Transverse colon (tissue), 4 donors: ENCODE measurements at regions not wholly inside any gene's neighbourhood (a gene's known extent, or its start where the extent isn't known, plus 50 kb on each side); places are given as distances from the start of the nearest gene placed in this dataset.

Experiments used
- DNase-seq: peaks from one replicate; pipeline ENCODE4 v3.0.0-alpha.2; 2019
- H3K27ac ChIP-seq, 4 donors: fragments of 200-600 bp; sonication (generic); 2 replicates each; pipeline ENCODE4 v1.5.1; 2016 to 2018; ENCODE audit warnings: inconsistent platforms in 4 of 4
- H3K27me3 ChIP-seq: fragments of 200-600 bp; sonication (generic); 2 replicates; pipeline ENCODE4 v1.5.1; 2017; ENCODE audit warnings: inconsistent platforms
- H3K36me3 ChIP-seq, 4 donors: fragments of 200-600 bp; sonication (generic); 2 replicates each; pipeline ENCODE4 v1.5.1; 2017 to 2019; ENCODE audit warnings: inconsistent platforms in 4 of 4
- H3K4me1 ChIP-seq, 4 donors: fragments of 200-600 bp; sonication (generic); 2 replicates each; pipeline ENCODE4 v1.5.1; 2017 to 2020; ENCODE audit warnings: inconsistent platforms in 4 of 4
- H3K4me3 ChIP-seq, 4 donors: fragments of 200-600 bp; sonication (generic); 1 replicate in 1 of 4; 2 replicates in 3 of 4; pipeline versions ENCODE4 v1.5.1 to v1.6.1; 2017 to 2019; ENCODE audit warnings: inconsistent platforms in 4 of 4
- H3K9me3 ChIP-seq, 2 donors: fragments of 200-600 bp; sonication (generic); 2 replicates each; pipeline ENCODE4 v1.5.1; 2017 to 2019; ENCODE audit warnings: inconsistent platforms in 2 of 2
- CTCF ChIP-seq, 5 experiments: fragments of 200-600 bp in 3 of 5; fragments of 450-650 bp in 2 of 5; sonication (generic) in 3 of 5; IDR thresholded peaks; 1 replicate in 2 of 5; 2 replicates in 3 of 5; pipeline ENCODE4 v1.5.1; 2016 to 2017; ENCODE audit warnings: antibody characterized with exemption in 5 of 5, inconsistent platforms in 3 of 5, mild to moderate bottlenecking in 2 of 5, moderate library complexity in 1 of 5
- EP300 ChIP-seq: sonication (generic); formaldehyde crosslinking; IDR thresholded peaks from one replicate; pipeline ENCODE4 v1.6.1; 2017; ENCODE audit warnings: antibody characterized with exemption, low read depth
- POLR2A ChIP-seq: fragments of 450-650 bp; IDR thresholded peaks from one replicate; pipeline ENCODE4 v1.6.1; 2016; ENCODE audit warnings: antibody characterized with exemption, mild to moderate bottlenecking, moderate library complexity
- POLR2AphosphoS5 ChIP-seq, 3 donors: sonication (generic); formaldehyde crosslinking; IDR thresholded peaks; one replicate each; pipeline ENCODE4 v1.6.1; 2016; ENCODE audit warnings: antibody characterized with exemption in 3 of 3
- WGBS, 2 donors: methylation state at CpG; one replicate each; pipeline ENCODE4 v1.1.5; 2018; ENCODE audit warnings: low coverage in 1 of 2; 5-methylcytosine and 5-hydroxymethylcytosine counted together
- in situ Hi-C, 4 donors: fragments of 200-750 bp; cut with MboI; loops; one replicate each; pipeline versions ENCODE4 v1.15.0 to v1.15.1; 2017; ENCODE audit warnings: low sequenced_read_pairs in 3 of 4, low pct_ligation_motif_present in 1 of 4, low pct_unique_long_range_greater_than_20kb in 1 of 4
- intact Hi-C: fragments of 100-400 bp; cut with DNase I; formaldehyde crosslinking; loops from one replicate; pipeline ENCODE4 v1.15.1; 2023; ENCODE audit warnings: low total_unique reads

GRCh38 chr1:193988885-193989284 is 802.5 kb upstream of the B3GALT2 start:
- in situ Hi-C loops (no loop called here), intact Hi-C loops (no loop called here)
- 85 to 92% methylated on average over 2 of the region's 2 CpGs for WGBS, 2 donors
- DNase-seq = no peak
- Histone ChIP-seq H3K4me3 (no peak overlapping the region), H3K9me3 (peaks cover 22 to 25% of the 10 kb centered on the region in 2 donors), H3K27ac (no peak overlapping the region), H3K27me3 (no peaks in the 10 kb centered on the region), H3K4me1 (no peaks in the 10 kb centered on the region), H3K36me3 (no peaks in the 10 kb centered on the region)
- no peak for TF ChIP-seq EP300

DNA sequence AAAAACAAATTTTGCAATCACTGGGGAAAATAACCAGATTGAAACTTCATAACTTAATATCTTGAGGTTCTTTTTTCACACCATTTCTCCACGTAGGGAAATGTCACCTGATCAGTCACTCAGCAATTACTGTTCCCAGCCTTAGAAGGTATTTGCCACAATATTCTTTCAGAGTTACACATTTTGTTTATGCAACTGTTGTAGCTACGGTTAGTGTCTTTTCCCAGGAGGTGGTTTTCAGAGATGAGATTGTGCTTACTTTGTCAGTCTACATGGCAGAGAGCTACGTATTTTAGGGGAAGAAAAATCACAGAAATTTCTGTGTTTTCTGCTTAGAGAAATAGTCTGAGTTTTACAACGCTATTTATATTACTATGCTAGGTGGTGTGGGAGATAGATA is 792.8 kb upstream of the B3GALT2 start:
- no peak for DNase-seq
- WGBS, 2 donors = 76 to 81% methylated on average over 4 of the region's 4 CpGs
- TF ChIP-seq EP300 (no peak), CTCF (IDR thresholded peaks at IDR 0.05) (no peak), POLR2A (no peak), POLR2AphosphoS5 (IDR thresholded peaks at IDR 0.05) (no peak)
- in situ Hi-C loops (no loop called here), intact Hi-C loops (no loop called here)
- H3K9me3 ChIP-seq = peaks cover 0 to under 1% of the 10 kb centered on the region in 2 donors
- H3K4me1 ChIP-seq = no peaks in the 10 kb centered on the region
- H3K4me3 ChIP-seq = no peak overlapping the region
- no peaks in the 10 kb centered on the region for H3K27me3 ChIP-seq
- H3K27ac ChIP-seq = no peak overlapping the region
- no peaks in the 10 kb centered on the region for H3K36me3 ChIP-seq

- TF ChIP-seq CTCF (IDR thresholded peaks at IDR 0.05) (no peak), EP300 (no peak), POLR2AphosphoS5 (IDR thresholded peaks at IDR 0.05) (no peak), POLR2A (no peak)
- DNase-seq = no peak
- H3K36me3 ChIP-seq = no peaks in the 10 kb centered on the region
- no peaks in the 10 kb centered on the region for H3K9me3 ChIP-seq
- H3K27ac ChIP-seq = no peak overlapping the region
- no peaks in the 10 kb centered on the region for H3K27me3 ChIP-seq
- intact Hi-C loops (no loop called here), in situ Hi-C loops (no loop called here)
- 40 to 74% methylated on average over 1 to 3 of the region's 3 CpGs for WGBS, 2 donors
- no peak overlapping the region for H3K4me3 ChIP-seq
- H3K4me1 ChIP-seq = no peaks in the 10 kb centered on the region
Observed at GRCh38 chr1:193974286-193974798, 787.9 kb upstream of the B3GALT2 start.

DNA sequence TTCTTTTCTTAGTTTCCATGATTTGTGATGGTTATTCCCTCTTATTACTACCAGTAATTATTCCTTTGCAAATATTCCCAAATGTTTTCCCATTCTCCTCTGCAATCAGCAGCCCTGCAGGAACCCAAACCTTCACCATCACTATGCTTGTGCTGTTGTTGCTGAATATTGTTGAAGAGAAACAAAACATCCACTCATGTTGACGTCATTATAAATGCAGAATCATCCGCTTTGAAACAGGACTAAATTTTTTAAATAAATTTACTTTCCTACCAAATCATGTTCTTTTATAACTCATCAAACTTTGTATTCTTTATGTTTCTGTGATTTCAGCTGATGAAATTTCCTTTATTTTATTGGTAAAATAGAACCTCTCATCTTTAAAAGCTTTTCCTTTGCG is 787.0 kb upstream of the B3GALT2 start:
- no peak overlapping the region for H3K27ac ChIP-seq
- no peaks in the 10 kb centered on the region for H3K36me3 ChIP-seq
- DNase-seq = no peak
- H3K9me3 ChIP-seq = no peaks in the 10 kb centered on the region
- intact Hi-C loops = no loop called here
- no peaks in the 10 kb centered on the region for H3K27me3 ChIP-seq
- no peak overlapping the region for H3K4me3 ChIP-seq
- WGBS, 2 donors = 84 to 90% methylated on average over 3 of the region's 3 CpGs
- no peaks in the 10 kb centered on the region for H3K4me1 ChIP-seq
- in situ Hi-C loops = no loop called here
- TF ChIP-seq POLR2A = no peak
- TF ChIP-seq CTCF (IDR thresholded peaks at IDR 0.05) = no peak
- TF ChIP-seq POLR2AphosphoS5 (IDR thresholded peaks at IDR 0.05) = no peak
- TF ChIP-seq EP300 = no peak

GRCh38 chr1:193971595-193971994 is 785.2 kb upstream of the B3GALT2 start:
- DNase-seq = no peak
- no peak overlapping the region for H3K27ac ChIP-seq
- H3K4me3 ChIP-seq = no peak overlapping the region
- no peaks in the 10 kb centered on the region for H3K9me3 ChIP-seq
- H3K36me3 ChIP-seq = no peaks in the 10 kb centered on the region
- H3K27me3 ChIP-seq = no peaks in the 10 kb centered on the region
- WGBS, 2 donors = 82 to 83% methylated on average over 3 of the region's 3 CpGs
- in situ Hi-C loops (no loop called here), intact Hi-C loops (no loop called here)
- no peak for TF ChIP-seq EP300
- TF ChIP-seq POLR2AphosphoS5 (IDR thresholded peaks at IDR 0.05) = no peak
- TF ChIP-seq POLR2A = no peak
- no peak for TF ChIP-seq CTCF (IDR thresholded peaks at IDR 0.05)
- no peaks in the 10 kb centered on the region for H3K4me1 ChIP-seq
